Liver (tissue), 8 donors: ENCODE measurements at regions not wholly inside any gene's neighbourhood (a gene's known extent, or its start where the extent isn't known, plus 50 kb on each side); places are given as distances from the start of the nearest gene placed in this dataset.

Experiments used
- DNase-seq: peaks from one replicate; pipeline ENCODE4 v3.0.0-alpha.2; 2017; ENCODE audit warnings: low spot score
- H3K27ac ChIP-seq, 2 donors: one replicate each; pipeline ENCODE4 v1.7.0; 2013; ENCODE audit warnings: inconsistent platforms in 2 of 2, low read length in 2 of 2, control low read depth in 1 of 2, low read depth in 1 of 2, mild to moderate bottlenecking in 1 of 2
- H3K27me3 ChIP-seq, 4 donors: one replicate each; pipeline versions ENCODE4 v1.6.1 to v1.7.0; 2013; ENCODE audit warnings: low read length in 3 of 4, inconsistent platforms in 1 of 4, mild to moderate bottlenecking in 1 of 4, moderate library complexity in 1 of 4; ENCODE audit not compliant: control insufficient read depth in 4 of 4, insufficient read depth in 4 of 4
- H3K36me3 ChIP-seq, 4 donors: one replicate each; pipeline versions ENCODE4 v1.6.1 to v1.7.0; 2013; ENCODE audit warnings: low read length in 3 of 4, mild to moderate bottlenecking in 3 of 4, low read depth in 1 of 4, moderate library complexity in 1 of 4; ENCODE audit not compliant: control insufficient read depth in 4 of 4, insufficient read depth in 3 of 4
- H3K4me1 ChIP-seq, 4 donors: one replicate each; pipeline versions ENCODE4 v1.6.1 to v1.7.0; 2013; ENCODE audit warnings: low read length in 3 of 4, mild to moderate bottlenecking in 3 of 4, moderate library complexity in 1 of 4; ENCODE audit not compliant: control insufficient read depth in 4 of 4, insufficient read depth in 4 of 4
- H3K4me3 ChIP-seq, 3 donors: one replicate each; pipeline versions ENCODE4 v1.6.1 to v1.7.0; 2013; ENCODE audit warnings: low read length in 3 of 3, control low read depth in 1 of 3, low read depth in 1 of 3, mild to moderate bottlenecking in 1 of 3
- H3K9ac ChIP-seq, 2 donors: one replicate each; pipeline ENCODE4 v1.7.0; 2013; ENCODE audit warnings: low read length in 2 of 2, mild to moderate bottlenecking in 2 of 2, moderate library complexity in 2 of 2, control low read depth in 1 of 2, low read depth in 1 of 2
- H3K9me3 ChIP-seq, 4 donors: one replicate each; pipeline versions ENCODE4 v1.6.1 to v1.7.0; 2013; ENCODE audit warnings: low read length in 3 of 4; ENCODE audit not compliant: control insufficient read depth in 4 of 4
- ATF3 ChIP-seq: IDR thresholded peaks from 2 replicates; pipeline ENCODE4 v1.6.1; 2016; ENCODE audit warnings: antibody characterized with exemption
- CTCF ChIP-seq: fragments of 150-350 bp; IDR thresholded peaks from 2 replicates; pipeline ENCODE4 v1.5.1; 2017; ENCODE audit warnings: improper control_type of control experiment, low read depth, low read length; ENCODE audit not compliant: missing input control
- GABPA ChIP-seq, 2 donors: IDR thresholded peaks in 1 of 2; conservative IDR thresholded peaks in 1 of 2; 2 replicates each; pipeline ENCODE4 v1.6.1; 2016; ENCODE audit warnings: antibody characterized with exemption in 2 of 2, mild to moderate bottlenecking in 1 of 2, moderate library complexity in 1 of 2
- HNF4A ChIP-seq, 2 donors: conservative IDR thresholded peaks; 2 replicates each; pipeline ENCODE4 v1.6.1; 2016; ENCODE audit warnings: antibody characterized with exemption in 2 of 2, mild to moderate bottlenecking in 2 of 2
- HNF4G ChIP-seq: IDR thresholded peaks from 2 replicates; pipeline ENCODE4 v1.6.1; 2016; ENCODE audit warnings: antibody characterized with exemption
- MAX ChIP-seq: IDR thresholded peaks from 2 replicates; pipeline ENCODE4 v1.6.1; 2016; ENCODE audit warnings: antibody characterized with exemption
- NR2F2 ChIP-seq: IDR thresholded peaks from 2 replicates; pipeline ENCODE4 v1.6.1; 2016; ENCODE audit warnings: antibody characterized with exemption
- RAD21 ChIP-seq, 2 donors: IDR thresholded peaks; 2 replicates each; pipeline ENCODE4 v1.6.1; 2016; ENCODE audit warnings: antibody characterized with exemption in 2 of 2, mild to moderate bottlenecking in 2 of 2
- SP1 ChIP-seq: IDR thresholded peaks from 2 replicates; pipeline ENCODE4 v1.6.1; 2018; ENCODE audit warnings: antibody characterized with exemption, mild to moderate bottlenecking
- TAF1 ChIP-seq: conservative IDR thresholded peaks from 2 replicates; pipeline ENCODE4 v1.6.1; 2016; ENCODE audit warnings: antibody characterized with exemption, mild to moderate bottlenecking
- ZBTB33 ChIP-seq: IDR thresholded peaks from 2 replicates; pipeline ENCODE4 v1.6.1; 2016; ENCODE audit warnings: antibody characterized with exemption
- WGBS: extraction: QIAGEN DNeasy Blood & Tissue Kit; methylation state at CpG from one replicate; pipeline ENCODE4 v1.1.7; 2013; 5-methylcytosine and 5-hydroxymethylcytosine counted together
- donor health status: healthy.
- donor health status: healthy.
- donor health status: healthy.
- donor health status: healthy.
- donor health status: healthy.

- Histone ChIP-seq H3K27me3 (no peaks in the 10 kb centered on the region), H3K9me3 (no peaks in the 10 kb centered on the region), H3K27ac (no peak overlapping the region), H3K9ac (no peak overlapping the region), H3K4me1 (no peaks in the 10 kb centered on the region), H3K4me3 (no peak overlapping the region), H3K36me3 (no peaks in the 10 kb centered on the region)
- TF ChIP-seq NR2F2 (no peak), ATF3 (no peak), MAX (no peak), CTCF (no peak)
- no peak for DNase-seq
- WGBS = 42% methylated on average over 3 of the region's 3 CpGs
These were observed 281.5 kb downstream of the TOX3 start for GRCh38 chr16:52265446-52265861.

- no peak for DNase-seq
- Histone ChIP-seq H3K9me3 (no peaks in the 10 kb centered on the region), H3K27ac (no peak overlapping the region), H3K9ac (no peak overlapping the region), H3K4me1 (peaks cover 0 to 14% (median 8%) of the 10 kb centered on the region in 4 donors), H3K4me3 (no peak overlapping the region), H3K27me3 (no peaks in the 10 kb centered on the region), H3K36me3 (no peaks in the 10 kb centered on the region)
- TF ChIP-seq ZBTB33 (no peak), TAF1 (no peak), SP1 (no peak), GABPA (IDR thresholded peaks at IDR 0.05 in 1 of 2, conservative IDR thresholded peaks at IDR 0.05 in 1 of 2) (no peak), RAD21 (IDR thresholded peaks at IDR 0.05) (no peak), CTCF (no peak), HNF4A (conservative IDR thresholded peaks at IDR 0.05) (no peak), ATF3 (no peak), HNF4G (no peak)
- WGBS = 49% methylated on average over 1 of the region's 1 CpG
These were observed 289.4 kb downstream of the TOX3 start for GRCh38 chr16:52257534-52257933.
